T-helper 2 cell treated with Interferon-gamma antibody and Interleukin-4, amounts not matched to agents 5 μg/mL and 100 μg/mL, for 36 hours (primary cell): ENCODE measurements at regions not wholly inside any gene's neighbourhood (a gene's known extent, or its start where the extent isn't known, plus 50 kb on each side); places are given as distances from the start of the nearest gene placed in this dataset.
"Not testable (repeated sequence)": the region's sequence is repeated elsewhere in the genome, so short reads cannot be mapped to it uniquely, and the experiment has no call there.

Experiments used
- DNase-seq: peaks from one replicate; pipeline ENCODE4 v3.0.0; 2021; ENCODE audit warnings: low spot score
- H3K27ac Mint-ChIP-seq: one replicate; pipeline ENCODE4 v1.8.0; 2021; ENCODE audit warnings: mild to moderate bottlenecking, mixed read lengths
- H3K27me3 Mint-ChIP-seq: one replicate; pipeline ENCODE4 v1.8.0; 2021; ENCODE audit warnings: low read depth, mixed read lengths
- H3K36me3 Mint-ChIP-seq: one replicate; pipeline ENCODE4 v1.8.0; 2021; ENCODE audit warnings: low read depth, mixed read lengths
- H3K4me1 Mint-ChIP-seq: one replicate; pipeline ENCODE4 v1.8.0; 2021; ENCODE audit warnings: low read depth, mixed read lengths
- H3K4me3 Mint-ChIP-seq: one replicate; pipeline ENCODE4 v1.8.0; 2022; ENCODE audit warnings: mild to moderate bottlenecking, moderate library complexity, mixed read lengths
- H3K9me3 Mint-ChIP-seq: one replicate; pipeline ENCODE4 v1.8.0; 2021; ENCODE audit warnings: mixed read lengths

DNA sequence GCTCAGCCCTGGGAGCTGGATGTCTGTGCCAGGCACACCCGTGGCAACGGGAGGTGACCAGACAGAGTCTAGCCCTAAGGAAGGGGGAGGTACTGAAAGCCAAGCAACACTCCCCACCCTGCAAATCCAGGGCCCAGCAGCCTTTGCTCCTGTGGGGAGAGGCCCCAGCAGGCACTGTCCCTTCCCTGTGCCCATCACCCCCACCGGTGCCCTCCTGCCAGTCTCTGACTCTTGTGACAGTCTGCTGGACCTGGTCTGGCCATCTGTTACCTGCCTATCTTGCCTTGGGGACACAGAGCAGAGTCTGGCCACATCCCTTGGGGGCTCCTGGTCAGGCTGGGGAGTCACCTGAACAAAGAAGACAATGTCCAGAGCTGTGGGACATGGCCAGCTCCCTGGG lies 520.2 kb downstream of the TP53TG3F start:
- not testable (repeated sequence) for H3K36me3 Mint-ChIP-seq, H3K27ac Mint-ChIP-seq, H3K27me3 Mint-ChIP-seq, H3K9me3 Mint-ChIP-seq, DNase-seq, H3K4me3 Mint-ChIP-seq, H3K4me1 Mint-ChIP-seq

- not testable (repeated sequence) for H3K27me3 Mint-ChIP-seq, H3K36me3 Mint-ChIP-seq, H3K9me3 Mint-ChIP-seq, H3K27ac Mint-ChIP-seq, DNase-seq, H3K4me1 Mint-ChIP-seq, H3K4me3 Mint-ChIP-seq
These were observed 521.3 kb downstream of the TP53TG3F start for GRCh38 chr16:33980736-33981135.

GRCh38 chr16:33984428-33984827 lies 525.0 kb downstream of the TP53TG3F start:
- not testable (repeated sequence) for H3K27me3 Mint-ChIP-seq, H3K4me1 Mint-ChIP-seq, H3K9me3 Mint-ChIP-seq, H3K4me3 Mint-ChIP-seq, H3K36me3 Mint-ChIP-seq, DNase-seq, H3K27ac Mint-ChIP-seq

DNA sequence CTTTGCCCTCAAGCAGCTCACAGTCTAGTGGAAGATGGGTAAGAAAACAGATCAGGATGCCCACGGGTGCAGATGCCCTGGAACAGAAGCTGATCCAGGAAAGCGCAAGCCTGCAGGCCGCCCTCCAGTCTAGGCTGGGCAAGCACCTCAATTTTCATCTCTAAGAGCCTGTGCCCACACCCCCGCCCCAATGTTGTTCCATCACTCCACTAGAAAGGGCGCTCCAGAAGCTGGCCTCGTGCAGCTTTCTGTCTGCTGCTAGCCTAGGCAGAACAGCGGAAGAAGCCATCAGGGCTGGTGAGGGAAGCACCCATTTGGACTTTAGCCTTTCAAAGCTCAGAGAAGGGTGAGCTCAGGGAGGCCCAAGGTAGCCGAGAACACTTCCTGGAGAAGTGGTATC lies 527.1 kb downstream of the TP53TG3F start:
- not testable (repeated sequence) for DNase-seq, H3K36me3 Mint-ChIP-seq, H3K4me1 Mint-ChIP-seq, H3K27me3 Mint-ChIP-seq, H3K4me3 Mint-ChIP-seq, H3K9me3 Mint-ChIP-seq, H3K27ac Mint-ChIP-seq

DNA sequence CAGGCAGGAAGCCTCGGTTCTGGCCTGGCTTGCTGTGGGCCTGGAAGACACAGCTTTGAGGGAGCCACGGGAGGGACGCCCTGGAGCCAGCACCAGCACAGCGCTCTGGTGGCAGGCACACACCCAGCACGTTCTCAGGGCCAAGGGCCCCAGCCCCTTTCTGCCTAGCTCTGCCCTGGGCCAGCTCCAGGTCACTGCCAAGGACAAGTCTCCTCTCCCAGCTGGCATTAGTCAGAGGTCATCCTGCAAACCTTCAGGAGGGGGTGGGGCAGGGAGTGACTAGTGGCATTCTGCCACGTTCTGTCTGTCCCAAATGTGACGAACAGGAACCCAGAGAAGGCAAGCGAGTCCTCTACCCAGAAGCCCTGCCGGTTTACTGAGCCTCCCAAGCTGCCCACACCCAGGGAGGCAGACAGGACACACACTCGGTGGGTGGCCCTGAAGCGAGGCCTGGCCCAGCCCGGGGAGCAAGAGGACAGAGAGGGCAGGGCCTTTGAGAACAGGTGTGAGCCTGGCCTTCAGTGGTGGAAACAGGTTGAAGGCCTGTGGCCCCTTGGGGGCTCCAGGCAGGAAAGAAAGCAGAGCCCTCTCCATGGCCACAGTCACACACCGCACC lies 528.0 kb downstream of the TP53TG3F start:
- H3K27ac Mint-ChIP-seq, H3K36me3 Mint-ChIP-seq, H3K27me3 Mint-ChIP-seq, H3K4me3 Mint-ChIP-seq, DNase-seq, H3K4me1 Mint-ChIP-seq, H3K9me3 Mint-ChIP-seq: not testable (repeated sequence)

GRCh38 chr16:33988012-33988411 lies 528.6 kb downstream of the TP53TG3F start:
- not testable (repeated sequence) for H3K27me3 Mint-ChIP-seq, H3K27ac Mint-ChIP-seq, H3K36me3 Mint-ChIP-seq

GRCh38 chr16:33990488-33990887 lies 531.1 kb downstream of the TP53TG3F start:
- H3K36me3 Mint-ChIP-seq, H3K27ac Mint-ChIP-seq, DNase-seq, H3K4me3 Mint-ChIP-seq, H3K27me3 Mint-ChIP-seq, H3K9me3 Mint-ChIP-seq, H3K4me1 Mint-ChIP-seq: not testable (repeated sequence)

More at GRCh38 chr16:33988012-33988411, 528.6 kb downstream of the TP53TG3F start:
- H3K4me1 Mint-ChIP-seq, H3K4me3 Mint-ChIP-seq, DNase-seq, H3K9me3 Mint-ChIP-seq: not testable (repeated sequence)

DNA sequence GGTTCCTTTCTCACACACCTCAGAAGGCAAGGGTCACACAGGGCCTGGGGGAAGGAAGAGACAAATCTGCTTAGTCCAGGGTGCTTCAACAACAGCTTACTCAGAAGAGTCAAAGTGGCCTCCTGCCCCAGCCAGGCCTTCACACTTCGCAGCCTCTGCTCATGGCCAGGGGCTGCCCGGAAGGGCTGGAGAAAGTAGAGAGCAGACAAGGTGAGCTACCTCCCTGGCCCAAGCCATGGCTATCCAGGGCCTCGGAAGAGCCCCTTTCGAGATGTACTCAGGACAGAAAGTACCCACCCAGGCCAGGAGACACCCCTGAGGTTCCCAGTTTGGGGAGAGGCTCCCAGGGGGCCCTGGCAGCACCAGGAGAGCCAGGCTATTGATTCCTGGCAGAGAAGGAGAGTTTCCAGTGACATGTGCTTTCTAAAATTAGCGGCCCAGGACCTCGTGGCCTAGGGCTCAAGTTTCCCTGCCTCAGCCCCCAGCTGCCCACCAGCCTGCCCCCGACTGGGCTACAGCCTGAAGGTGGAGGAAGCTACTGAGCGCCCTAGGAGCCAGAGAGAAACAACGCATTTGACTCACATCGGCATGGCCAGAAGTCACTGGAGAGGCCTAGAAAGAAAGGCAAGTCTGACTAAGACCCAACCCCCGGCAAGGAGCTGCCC lies 533.2 kb downstream of the TP53TG3F start:
- not testable (repeated sequence) for H3K4me1 Mint-ChIP-seq, H3K36me3 Mint-ChIP-seq, DNase-seq, H3K9me3 Mint-ChIP-seq, H3K27ac Mint-ChIP-seq, H3K27me3 Mint-ChIP-seq, H3K4me3 Mint-ChIP-seq

DNA sequence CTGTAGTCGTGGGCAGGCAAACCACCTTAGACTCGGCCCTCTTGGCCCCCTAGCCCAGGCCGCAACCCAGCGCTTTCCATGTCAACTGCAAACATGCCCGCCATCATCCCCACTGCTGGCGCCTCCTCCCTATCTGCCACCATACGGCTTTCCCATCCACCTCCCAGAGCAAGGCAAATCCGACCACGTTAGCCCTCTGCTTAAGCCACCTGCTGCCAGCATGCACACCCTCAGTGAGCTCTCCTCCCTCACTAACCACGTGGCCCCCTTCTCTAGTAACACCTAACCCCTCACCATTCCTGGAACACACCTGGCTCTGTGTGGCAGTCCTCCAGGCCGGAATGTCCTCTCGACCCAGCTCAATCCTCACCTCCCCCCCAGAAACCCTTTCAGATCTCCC lies 534.8 kb downstream of the TP53TG3F start:
- not testable (repeated sequence) for H3K4me3 Mint-ChIP-seq, H3K27me3 Mint-ChIP-seq, H3K36me3 Mint-ChIP-seq, H3K27ac Mint-ChIP-seq, H3K4me1 Mint-ChIP-seq, H3K9me3 Mint-ChIP-seq, DNase-seq

DNA sequence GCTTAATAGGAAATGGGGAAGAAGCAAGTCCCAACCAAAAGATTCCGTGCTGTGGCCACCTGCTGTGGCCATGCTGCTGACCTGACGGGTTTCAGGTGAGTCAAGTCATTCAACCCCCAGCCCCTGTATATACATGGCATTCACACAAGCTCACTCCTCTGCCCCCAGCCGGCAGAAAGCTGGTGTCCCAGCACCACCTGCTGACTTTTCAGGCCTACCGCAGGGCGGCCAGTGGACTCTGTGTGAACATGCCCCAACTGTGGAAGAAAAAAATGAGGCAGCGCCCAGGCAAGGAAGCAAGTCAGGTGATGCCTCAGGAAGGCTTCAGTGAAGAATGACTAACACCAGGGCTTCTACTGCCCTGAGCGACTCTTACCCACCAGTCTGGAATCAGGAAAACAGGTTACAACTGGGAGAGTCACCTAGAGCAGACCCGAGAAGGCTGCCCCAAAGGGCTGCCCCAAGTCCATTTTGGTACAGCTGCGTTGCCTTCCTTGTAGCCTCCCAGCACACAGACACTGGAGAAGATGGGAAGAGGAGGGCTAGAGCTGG lies 536.5 kb downstream of the TP53TG3F start:
- DNase-seq, H3K4me3 Mint-ChIP-seq, H3K27ac Mint-ChIP-seq, H3K27me3 Mint-ChIP-seq, H3K4me1 Mint-ChIP-seq, H3K9me3 Mint-ChIP-seq, H3K36me3 Mint-ChIP-seq: not testable (repeated sequence)

DNA sequence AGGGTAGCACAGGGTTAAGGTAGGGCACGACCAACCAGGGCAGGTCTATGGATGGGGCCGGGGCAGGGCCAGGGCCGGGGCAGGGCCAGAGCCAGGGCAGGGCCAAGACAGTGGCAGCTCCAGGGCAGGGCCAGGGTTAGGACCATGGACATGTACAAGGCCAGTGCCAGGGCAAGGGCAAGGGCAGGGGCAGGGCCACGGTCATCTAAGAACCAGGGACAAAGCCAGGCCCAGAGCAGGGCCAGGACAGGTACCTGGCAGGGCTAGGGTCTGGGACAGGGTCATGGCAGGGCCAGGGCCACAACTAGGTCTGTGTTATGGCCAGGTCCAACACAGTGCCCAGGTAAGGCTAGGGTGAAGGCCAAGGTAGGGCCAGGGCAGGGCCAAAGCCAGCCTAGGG lies 541.8 kb downstream of the TP53TG3F start:
- not testable (repeated sequence) for H3K27me3 Mint-ChIP-seq, H3K4me1 Mint-ChIP-seq, H3K27ac Mint-ChIP-seq, DNase-seq, H3K4me3 Mint-ChIP-seq, H3K9me3 Mint-ChIP-seq, H3K36me3 Mint-ChIP-seq

- not testable (repeated sequence) for H3K4me3 Mint-ChIP-seq, H3K4me1 Mint-ChIP-seq, H3K36me3 Mint-ChIP-seq, H3K9me3 Mint-ChIP-seq, H3K27me3 Mint-ChIP-seq, DNase-seq, H3K27ac Mint-ChIP-seq
These were observed 542.5 kb downstream of the TP53TG3F start for GRCh38 chr16:34001961-34002360.

DNA sequence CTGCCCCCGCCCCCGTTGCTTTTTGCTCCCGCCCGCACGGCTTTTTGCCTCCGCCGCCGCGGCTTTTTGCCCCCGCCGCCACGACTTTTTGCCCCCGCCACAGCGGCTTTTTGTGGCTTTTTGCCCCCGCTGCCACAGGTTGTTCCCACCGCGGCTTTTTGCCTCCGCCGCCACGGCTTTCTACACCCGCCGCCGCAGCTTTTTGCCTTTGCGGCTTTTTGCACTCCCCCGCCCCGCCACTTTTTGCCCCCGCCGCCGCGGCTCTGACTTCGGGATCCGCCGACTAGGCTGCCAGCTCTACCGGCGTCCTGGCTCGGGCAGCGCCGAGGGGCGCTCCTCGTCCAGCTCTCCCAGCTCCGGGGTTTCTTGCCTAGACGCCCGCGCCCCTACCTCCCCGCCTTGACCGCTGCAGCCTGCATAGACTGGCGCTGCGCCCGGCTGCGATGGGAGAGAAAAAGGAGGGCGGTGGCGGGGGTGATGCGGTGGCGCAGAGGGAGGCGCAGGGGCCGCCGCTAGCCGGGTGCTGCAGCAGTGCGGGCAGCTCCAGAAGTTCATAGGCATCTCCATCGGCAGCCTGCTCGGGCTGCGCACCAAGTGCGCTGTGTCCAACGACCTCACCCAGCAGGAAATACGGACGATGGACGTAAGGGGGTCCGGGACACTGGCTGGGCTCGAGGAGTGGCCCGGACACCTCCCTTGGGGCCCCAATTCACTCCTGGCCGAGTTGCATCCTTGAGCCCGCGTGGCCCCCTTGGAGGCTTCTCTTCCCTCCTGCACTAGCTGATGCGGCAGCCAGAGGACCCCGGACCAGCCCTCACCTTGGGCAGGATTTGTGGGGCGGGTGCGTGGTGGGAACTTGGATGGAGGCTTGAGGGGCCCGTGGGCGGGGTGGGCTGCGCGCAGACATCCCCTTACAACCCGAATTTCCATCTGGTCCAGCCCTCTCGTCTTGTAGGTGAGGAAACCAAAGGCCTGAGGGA lies 555.7 kb downstream of the TP53TG3F start:
- not testable (repeated sequence) for H3K27ac Mint-ChIP-seq, DNase-seq, H3K4me3 Mint-ChIP-seq, H3K27me3 Mint-ChIP-seq, H3K4me1 Mint-ChIP-seq, H3K36me3 Mint-ChIP-seq
- H3K9me3 Mint-ChIP-seq = peaks cover 24% of the 10 kb centered on the region

DNA sequence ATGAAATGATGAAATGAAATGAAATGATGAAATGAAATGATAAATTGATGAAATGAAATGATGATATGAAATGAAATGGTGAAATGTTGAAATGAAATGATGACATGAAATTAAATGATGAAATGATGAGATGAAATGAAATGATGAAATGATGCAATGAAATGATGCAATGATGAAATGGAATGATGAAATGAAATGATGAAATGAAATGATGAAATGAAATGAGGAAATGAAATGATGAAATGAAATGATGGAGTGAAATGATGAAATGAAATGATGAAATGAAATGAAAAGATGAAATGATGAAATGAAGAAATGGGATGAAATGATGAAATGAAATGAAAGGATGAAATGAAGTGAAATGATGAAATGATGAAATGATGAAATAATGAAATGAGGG lies 558.9 kb downstream of the TP53TG3F start:
- not testable (repeated sequence) for H3K36me3 Mint-ChIP-seq, H3K4me3 Mint-ChIP-seq, H3K27ac Mint-ChIP-seq, H3K4me1 Mint-ChIP-seq, H3K27me3 Mint-ChIP-seq, DNase-seq
- H3K9me3 Mint-ChIP-seq = peaks cover 47% of the 10 kb centered on the region
